ENCODE measurements at regions not wholly inside any gene's neighbourhood (a gene's known extent, or its start where the extent isn't known, plus 50 kb on each side); places are given as distances from the start of the nearest gene placed in this dataset.

- CTCF ChIA-PET, result no interaction called here
- DNase-seq (no peak), ATAC-seq (no peak)
- TF ChIP-seq CTCF (IDR thresholded peaks at IDR 0.05), result no peak
- Mint-ChIP-seq H3K9me3 (peaks cover 1% of the 10 kb centered on the region), H3K36me3 (ENCODE audit: low read depth) (no peaks in the 10 kb centered on the region), H3K4me3 (no peak overlapping the region), H3K27ac (no peak overlapping the region), H3K27me3 (no peaks in the 10 kb centered on the region), H3K4me1 (ENCODE audit: low read depth) (no peaks in the 10 kb centered on the region)
- intact Hi-C loops (cut with micrococcal nuclease), result loop anchor here (10.0 kb wide), 1 partner anchor 55 kb away; no protein-coding TSS in a partner anchor
- POLR2A ChIA-PET, result no interaction called here
Measured at GRCh38 chr18:27249933-27250332, 64.8 kb upstream of the CHST9 start.

GRCh38 chr18:27244259-27244658 is 59.2 kb upstream of the CHST9 start:
- DNase-seq (no peak), ATAC-seq (no peak)
- POLR2A ChIA-PET, result no interaction called here
- CTCF ChIA-PET, result no interaction called here
- Mint-ChIP-seq H3K36me3 (ENCODE audit: low read depth) (no peaks in the 10 kb centered on the region), H3K27ac (no peak overlapping the region), H3K4me3 (no peak overlapping the region), H3K27me3 (no peaks in the 10 kb centered on the region), H3K4me1 (ENCODE audit: low read depth) (no peaks in the 10 kb centered on the region), H3K9me3 (no peaks in the 10 kb centered on the region)
- TF ChIP-seq CTCF (IDR thresholded peaks at IDR 0.05), result no peak
- intact Hi-C loops (cut with micrococcal nuclease), result no loop called here

GRCh38 chr18:27242392-27243047 is 57.4 kb upstream of the CHST9 start:
- intact Hi-C loops (cut with micrococcal nuclease), result no loop called here
- Mint-ChIP-seq H3K4me1 (ENCODE audit: low read depth) (no peaks in the 10 kb centered on the region), H3K4me3 (no peak overlapping the region), H3K27me3 (no peaks in the 10 kb centered on the region), H3K36me3 (ENCODE audit: low read depth) (no peaks in the 10 kb centered on the region), H3K27ac (no peak overlapping the region), H3K9me3 (peaks cover 2% of the 10 kb centered on the region)
- POLR2A ChIA-PET, result no interaction called here
- CTCF ChIA-PET, result no interaction called here
- no peak for TF ChIP-seq CTCF (IDR thresholded peaks at IDR 0.05)
- DNase-seq (no peak), ATAC-seq (no peak)

- DNase-seq (no peak), ATAC-seq (no peak)
- Mint-ChIP-seq H3K9me3 (peaks cover 2% of the 10 kb centered on the region), H3K27ac (no peak overlapping the region), H3K36me3 (ENCODE audit: low read depth) (no peaks in the 10 kb centered on the region), H3K27me3 (no peaks in the 10 kb centered on the region), H3K4me3 (no peak overlapping the region), H3K4me1 (ENCODE audit: low read depth) (no peaks in the 10 kb centered on the region)
- intact Hi-C loops (cut with micrococcal nuclease), result no loop called here
- ChIA-PET CTCF (no interaction called here), POLR2A (no interaction called here)
- no peak for TF ChIP-seq CTCF (IDR thresholded peaks at IDR 0.05)
Measured at GRCh38 chr18:27240383-27240782, 55.3 kb upstream of the CHST9 start.

GRCh38 chr18:27239669-27240068 is 54.6 kb upstream of the CHST9 start:
- no peak overlapping the region for H3K4me3 Mint-ChIP-seq
- DNase-seq (no peak), ATAC-seq (no peak)
- no peak overlapping the region for H3K27ac Mint-ChIP-seq
- ChIA-PET CTCF (no interaction called here), POLR2A (no interaction called here)
- no peak for TF ChIP-seq CTCF (IDR thresholded peaks at IDR 0.05)
- no peaks in the 10 kb centered on the region for H3K36me3 Mint-ChIP-seq (ENCODE audit: low read depth)
- no peaks in the 10 kb centered on the region for H3K27me3 Mint-ChIP-seq
- no peaks in the 10 kb centered on the region for H3K4me1 Mint-ChIP-seq (ENCODE audit: low read depth)
- H3K9me3 Mint-ChIP-seq, result peaks cover 2% of the 10 kb centered on the region
- intact Hi-C loops (cut with micrococcal nuclease), result no loop called here

All from activated CD8-positive, alpha-beta T cell treated with anti-CD3 and anti-CD28 coated beads for 36 hours (primary cell).